HUDEP-2 (cell line): ENCODE measurements at regions not wholly inside any gene's neighbourhood (a gene's known extent, or its start where the extent isn't known, plus 50 kb on each side); places are given as distances from the start of the nearest gene placed in this dataset.

Experiments
- DNase-seq, 76 experiments: peaks; one replicate each; lab custom pipeline; 2025; ENCODE audit not compliant: unreplicated experiment in 76 of 76; lab: John Stamatoyannopoulos, UW

DNA sequence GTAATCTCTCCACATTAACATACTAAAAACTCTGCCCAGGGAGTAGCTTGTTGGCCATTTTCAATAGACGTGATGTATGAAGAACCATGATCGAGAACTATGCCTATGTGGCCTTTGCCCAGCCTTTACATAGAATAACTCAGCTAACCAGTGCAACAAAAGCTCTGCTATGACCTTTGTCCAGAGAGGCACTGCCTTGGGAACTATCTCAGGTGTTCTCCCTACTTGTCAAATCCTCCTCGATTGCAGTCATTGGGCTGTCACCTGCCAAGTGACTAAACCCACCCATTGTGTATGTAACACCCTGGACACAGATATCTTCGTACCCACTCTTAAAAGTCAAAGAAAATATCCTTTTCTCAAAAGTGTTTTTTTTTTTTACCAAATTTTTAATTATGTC, 610.3 kb upstream of the GALNTL6 start:
- DNase-seq = no peak

DNA sequence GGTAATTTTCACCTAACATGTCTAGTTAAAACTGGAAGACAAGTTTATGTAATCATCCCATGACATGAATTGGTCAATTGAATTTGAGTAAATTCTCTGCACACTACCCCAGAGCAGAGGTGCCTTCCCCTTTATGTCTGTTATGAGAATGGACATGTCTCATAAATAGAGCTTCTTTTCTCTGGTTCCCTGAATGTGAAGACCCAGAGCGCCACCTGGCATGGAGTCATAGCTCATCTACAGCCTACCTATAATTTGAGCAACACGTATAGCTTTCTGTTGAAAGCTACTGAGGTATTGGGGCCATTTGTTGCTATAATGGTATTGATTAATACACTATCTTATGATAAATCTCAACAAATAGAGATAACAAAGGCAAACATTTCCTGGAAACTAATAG, 626.5 kb upstream of the GALNTL6 start:
- no peak for DNase-seq

DNA sequence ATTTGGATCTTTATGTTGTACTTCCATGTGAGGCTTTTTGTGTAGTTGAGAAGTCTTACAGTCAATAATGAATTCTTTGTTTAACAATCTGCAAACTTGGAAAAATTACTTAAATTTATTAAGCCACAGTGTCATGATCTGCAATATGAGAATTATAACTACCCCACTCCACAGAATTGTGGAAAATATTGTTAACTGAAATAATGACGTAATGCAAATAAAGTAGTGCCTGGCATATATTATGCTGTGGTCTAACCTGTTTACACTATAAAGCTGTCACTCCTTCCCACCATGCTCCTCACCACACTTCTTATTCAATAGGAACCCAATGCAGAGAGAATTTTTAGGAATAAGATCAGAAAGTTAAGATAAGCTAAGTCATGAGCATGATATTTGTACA, 632.1 kb upstream of the GALNTL6 start:
- DNase-seq = no peak

DNA sequence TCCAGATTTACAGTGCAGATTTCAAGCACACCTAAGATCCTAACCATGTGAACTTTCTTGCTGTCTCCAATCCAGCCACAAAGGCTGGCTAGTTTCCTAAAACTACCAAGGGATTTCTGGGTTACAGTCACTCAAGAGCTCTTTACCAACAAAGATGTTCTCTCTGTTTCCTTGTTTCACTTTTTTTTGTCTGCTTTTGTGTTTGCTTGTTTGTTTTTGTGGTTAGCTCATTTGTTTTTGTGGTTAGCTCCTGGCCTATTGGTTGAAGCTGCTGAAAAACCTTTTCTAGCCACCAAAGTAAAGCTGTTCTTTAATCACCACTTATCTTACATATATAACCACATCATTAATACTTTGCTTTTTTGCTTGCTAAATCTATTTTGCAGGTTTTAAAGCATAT, 642.5 kb upstream of the GALNTL6 start:
- no peak for DNase-seq

DNA sequence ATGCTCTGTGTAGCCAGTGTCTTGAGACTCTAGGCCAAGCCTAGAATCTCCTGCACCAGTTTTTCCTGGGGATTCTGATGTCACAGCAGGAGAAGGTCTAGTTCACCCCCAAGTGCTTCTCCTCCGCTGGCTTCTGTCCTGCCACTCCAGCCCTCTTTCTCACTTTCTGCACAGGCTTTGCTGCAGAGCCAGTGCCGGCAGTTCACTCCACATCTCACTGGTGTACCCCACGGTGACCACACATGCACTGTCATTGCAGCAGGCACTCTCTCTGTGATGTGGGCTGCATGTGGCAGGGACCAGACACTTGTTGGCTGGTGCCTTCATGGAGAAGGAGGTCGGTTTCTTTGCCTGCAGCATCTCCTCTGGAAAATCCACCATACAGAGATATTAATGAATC, 643.8 kb upstream of the GALNTL6 start:
- no peak for DNase-seq

DNA sequence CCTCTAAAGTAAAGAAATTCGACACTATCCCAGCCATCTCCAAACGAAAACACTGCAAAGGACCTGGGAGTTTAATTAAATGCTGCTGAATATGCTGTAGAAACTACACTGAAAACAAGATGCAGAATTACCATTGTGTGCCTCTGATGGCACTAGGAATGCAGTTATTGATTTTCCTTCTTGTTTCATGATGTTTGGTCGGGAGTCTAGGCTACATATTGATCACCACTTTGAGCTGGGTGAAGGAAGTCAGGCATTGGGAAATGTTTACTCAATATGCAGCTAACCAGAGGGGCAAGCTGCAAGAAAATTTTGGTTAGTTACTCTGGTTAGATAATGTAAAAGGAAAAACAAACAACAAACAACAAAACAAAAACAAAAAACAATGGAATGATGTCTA, 650.7 kb upstream of the GALNTL6 start:
- DNase-seq = no peak

DNA sequence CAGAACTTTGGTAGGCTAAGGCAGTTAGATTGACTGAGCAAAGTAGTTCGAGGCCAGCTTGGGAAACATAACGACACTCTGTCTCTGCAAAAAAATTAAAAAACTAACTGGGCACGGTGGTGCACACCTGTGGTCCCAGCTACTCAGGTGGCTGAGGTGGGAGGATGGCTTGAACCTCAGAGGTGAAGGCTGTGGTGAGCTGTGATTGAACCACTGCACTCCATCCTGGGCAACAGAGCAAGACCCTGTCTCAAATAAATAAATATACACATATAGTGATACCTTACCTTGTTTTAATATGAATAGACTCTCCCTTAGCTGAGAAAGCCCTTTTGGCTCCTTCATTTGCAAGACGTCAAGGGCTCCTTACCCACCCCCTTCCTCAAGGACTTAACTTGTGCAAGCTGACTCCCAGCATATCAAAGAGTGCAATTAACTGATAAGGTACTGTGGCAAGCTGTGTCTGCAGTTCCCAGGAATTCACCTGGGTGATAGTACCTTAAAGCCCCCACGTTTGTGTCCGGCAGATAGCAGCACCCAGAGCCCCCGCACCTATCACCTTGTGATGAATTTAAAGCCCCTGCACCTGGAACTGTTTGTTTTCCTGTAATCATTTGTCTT, 655.6 kb upstream of the GALNTL6 start:
- DNase-seq = no peak

DNA sequence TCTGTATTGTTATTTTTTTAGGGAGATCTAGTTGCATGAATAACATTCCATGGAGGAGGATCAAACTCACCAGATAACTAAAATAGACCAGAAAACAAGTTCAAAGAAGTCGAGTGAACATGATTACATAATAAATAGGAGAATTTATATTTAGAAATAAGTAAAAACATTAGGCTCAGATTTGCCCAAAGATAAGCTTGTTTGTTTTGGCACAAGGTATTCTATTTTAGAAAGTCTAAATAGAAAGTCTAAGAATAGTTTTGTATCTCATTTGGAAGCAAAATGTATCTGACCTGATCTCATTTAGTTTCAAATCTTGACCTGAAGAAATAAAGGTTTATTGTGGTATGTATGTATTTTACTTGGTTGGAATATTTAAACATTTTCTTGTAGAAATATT, 670.6 kb upstream of the GALNTL6 start:
- no peak for DNase-seq

DNA sequence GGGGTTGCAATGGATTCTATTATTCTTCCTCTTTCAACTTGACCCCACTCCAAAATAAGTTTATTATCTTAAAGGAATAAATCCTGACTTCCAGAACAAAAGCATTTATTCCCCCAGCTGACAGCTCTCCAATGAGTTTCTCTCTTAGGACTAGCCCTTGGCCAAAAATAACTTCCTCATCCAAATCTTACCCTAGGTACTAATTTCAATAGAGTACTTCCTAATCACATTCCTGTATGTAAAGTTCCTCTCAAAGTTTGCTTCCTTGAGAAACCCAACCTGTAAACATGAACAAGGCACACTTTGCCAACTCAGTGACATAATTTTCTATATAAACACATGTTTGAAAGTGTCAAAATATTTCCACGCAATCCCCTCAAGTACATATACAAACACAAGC, 671.2 kb upstream of the GALNTL6 start:
- DNase-seq = no peak

DNA sequence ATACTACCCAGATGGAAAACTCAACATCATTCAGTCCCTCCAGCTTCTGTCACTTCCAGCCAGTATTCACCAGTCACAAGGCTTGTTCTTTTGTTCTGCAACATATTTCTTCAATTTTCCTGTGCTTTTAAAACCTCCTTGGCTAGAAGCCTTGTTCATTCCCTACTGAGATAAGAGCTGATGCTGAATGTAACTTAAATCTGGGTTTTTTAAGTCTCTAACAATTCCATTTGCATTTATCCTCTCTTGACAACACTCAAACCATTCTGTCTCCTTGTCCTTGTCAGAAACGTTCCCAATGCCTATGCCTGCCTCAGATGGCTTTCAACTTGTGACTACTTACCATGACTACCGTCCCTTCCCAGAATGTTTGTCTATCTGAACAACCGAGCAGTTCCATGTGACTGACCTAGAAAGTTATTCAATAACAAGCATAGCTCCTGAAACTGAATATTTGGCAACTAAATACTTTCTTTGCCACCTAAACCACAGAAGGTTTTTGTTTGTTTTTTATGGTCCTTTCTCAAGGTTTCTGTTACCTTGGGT, 682.9 kb upstream of the GALNTL6 start:
- no peak for DNase-seq

DNA sequence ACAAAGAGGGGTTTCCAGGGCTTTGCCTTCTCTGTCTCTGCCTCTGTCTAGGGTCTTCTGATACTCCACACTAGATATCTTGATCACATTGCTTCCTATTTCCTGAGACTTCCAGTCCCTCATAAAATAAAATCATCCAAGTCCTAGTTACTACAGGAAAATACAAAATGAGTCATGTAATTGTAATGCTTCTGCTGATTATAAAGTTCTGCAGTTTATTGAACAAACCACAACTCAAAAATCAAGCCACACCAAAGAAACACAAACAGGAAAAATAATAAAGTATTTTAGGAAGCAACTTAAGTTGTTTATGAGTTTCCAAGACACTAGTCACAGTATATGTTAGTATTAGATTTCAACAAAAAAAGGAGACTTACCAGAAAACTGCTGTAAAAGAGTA, 695.1 kb upstream of the GALNTL6 start:
- DNase-seq = no peak

DNA sequence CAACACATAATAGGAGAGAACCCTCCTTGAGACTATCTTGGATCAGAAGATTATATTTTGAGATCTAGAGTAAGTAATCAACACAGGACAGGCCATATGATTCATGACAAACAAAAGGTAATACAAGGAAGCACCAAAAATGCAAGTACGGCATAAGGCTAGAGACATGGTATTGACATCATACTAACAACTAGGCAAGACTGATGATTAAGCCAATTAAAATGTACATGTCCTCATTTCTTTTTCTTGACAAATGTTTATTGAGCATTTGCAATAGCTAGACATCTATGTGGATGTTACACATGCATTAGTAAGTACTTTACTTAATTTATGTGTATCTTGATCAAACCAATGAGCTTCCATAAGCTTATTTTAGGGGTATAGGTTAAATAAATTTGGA, 695.7 kb upstream of the GALNTL6 start:
- no peak for DNase-seq

DNA sequence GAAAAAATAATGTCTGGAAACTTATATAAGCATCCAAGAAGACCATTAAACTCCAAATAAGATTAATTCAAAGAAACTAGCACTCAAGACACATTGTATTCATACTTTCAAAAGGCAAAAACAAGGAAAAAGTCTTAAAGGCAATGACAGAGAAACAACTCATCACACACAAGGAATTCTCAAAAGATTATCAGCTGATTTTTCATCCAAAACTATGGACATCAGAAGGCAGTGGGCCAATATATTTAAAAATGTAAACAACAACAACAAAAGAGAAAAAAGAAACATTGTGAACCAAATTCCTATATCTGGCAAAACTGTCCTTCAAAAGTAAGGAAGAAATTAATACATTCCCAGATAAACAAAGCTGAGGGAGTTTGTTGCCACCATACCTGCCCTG, 711.4 kb upstream of the GALNTL6 start:
- DNase-seq = no peak

DNA sequence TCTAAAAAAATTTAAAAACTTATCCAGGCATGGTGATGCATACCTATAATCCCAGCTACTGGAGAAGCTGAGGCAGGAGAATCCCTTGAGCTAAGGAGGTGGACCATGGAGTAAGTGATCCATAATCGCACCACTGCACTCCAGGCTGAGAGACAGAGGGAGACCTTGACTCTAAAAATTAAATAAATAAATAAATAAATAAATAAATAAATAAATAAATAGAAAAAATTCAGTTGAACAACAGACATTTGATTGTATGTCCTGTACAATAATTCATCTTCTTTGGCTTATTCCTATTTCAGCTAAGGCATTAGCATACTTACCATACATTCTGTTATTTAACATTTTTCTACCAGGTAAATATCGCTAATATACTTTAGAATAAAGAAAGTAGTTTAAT, 726.1 kb upstream of the GALNTL6 start:
- DNase-seq = no peak

DNA sequence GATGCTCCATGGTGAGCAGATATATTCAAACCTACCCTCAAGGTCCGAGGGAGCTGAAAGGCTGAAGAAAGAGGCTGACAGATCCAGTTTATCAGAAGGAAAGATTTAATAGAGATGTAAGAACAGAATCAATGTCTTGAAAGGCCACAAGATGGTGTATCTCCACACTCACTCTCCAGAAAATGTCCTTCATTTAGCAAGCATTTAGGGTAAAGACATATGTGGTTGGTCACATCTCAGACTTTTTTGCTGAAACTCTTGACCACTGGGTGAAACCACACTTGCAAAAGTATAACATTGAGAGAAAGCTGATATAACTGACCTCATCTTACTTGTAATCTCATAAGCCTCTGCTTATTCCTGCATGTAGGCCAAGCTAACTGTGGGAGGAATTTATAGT, 745.8 kb upstream of the GALNTL6 start:
- DNase-seq = no peak

DNA sequence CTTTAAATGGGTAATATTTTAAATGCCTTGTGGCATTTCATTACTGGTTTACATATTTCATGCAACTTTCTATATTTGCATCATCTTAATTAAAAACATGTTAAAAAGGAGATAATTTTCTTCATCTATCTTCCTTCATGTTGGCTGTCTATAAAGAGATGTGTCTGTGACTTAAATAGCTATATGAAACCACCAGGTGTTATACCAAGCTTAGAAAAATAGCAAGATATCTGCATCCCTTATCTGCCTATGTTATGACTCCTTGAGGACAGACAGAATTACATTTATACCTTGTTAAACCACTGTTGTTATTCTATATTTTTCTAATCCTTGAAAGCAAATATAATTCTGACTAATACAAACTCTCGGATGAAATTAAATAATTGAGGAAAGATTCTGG, 763.8 kb upstream of the GALNTL6 start:
- DNase-seq = no peak

DNA sequence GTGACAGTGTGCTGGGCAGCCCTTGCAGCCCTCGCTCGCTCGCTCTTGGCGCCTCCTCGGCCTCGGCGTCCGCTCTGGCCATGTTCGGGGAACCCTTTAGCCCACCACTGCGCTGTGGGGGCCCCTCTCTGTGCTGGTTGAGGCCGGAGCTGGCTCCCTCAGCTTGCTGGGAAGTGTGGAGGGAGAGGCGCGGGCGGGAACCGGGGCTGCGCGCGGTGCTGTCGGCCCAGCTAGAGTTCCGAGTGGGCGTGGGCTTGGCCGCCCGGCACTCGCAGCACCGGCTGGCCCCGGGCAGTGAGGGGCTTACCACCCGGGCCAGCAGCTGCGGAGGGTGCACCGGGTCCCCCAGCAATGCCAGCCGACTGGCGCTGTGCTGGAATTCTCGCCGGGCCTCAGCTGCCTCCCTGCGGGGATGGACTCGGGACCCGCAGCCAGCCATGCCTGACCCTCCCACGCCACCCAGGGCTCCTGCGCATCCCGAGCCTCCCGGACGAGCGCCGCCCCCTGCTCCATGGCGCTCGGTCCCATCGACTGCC, 770.1 kb upstream of the GALNTL6 start:
- no peak for DNase-seq

DNA sequence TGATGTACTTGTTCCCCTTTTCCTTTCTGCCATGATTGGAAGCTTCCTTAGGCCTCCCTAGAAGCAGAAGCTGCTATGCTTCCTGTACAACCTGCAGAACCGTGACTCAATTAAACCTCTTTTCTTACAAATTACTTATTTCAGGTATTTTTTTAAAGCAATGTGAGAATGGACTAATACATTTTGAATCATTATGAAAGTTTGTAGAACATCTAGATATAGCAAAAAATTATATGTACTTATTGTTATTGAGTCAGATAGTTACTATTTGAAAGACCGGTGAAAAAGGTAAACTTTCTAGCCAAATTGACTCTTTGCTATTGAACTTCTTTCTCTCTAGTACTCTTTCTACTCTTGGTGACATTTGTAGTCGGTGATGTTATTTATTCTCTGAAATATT, 777.3 kb upstream of the GALNTL6 start:
- no peak for DNase-seq

DNA sequence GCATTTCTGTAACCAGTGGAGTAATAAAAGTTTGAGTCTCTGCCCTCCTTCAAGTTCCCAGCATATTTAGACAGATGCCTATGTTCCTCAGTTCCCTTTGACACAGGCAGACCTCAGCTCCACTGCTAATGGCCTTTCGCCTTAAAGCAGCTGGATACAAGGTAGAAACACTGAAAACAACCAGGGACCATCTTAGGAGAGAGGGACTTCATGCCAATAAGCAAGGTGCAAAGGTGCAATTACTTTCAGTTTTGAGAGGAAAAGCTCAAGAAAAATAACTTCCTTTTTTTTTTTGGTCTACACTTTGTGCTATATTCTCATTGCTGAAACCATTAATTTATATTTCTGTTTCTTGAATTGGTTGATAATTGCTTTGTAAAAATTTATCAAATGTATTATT, 781.9 kb upstream of the GALNTL6 start:
- no peak for DNase-seq

DNA sequence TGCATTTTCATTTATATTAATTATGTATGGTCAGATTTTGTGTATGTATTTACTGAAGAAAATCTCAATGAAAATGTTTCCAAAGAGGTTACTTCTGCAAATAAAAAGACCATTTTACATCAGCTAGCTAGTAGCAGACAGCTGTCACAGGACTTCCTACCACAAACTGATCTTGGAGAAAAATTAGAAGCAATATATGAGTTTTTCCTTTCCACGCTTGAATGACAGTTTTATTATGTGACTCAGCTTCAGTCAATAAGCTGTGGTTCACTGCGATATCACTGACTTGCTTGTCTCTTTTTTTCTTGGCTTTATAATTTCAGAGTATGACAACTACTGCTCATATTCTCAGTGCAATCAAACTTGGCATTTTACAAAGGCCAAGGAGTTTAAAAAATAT, 787.4 kb upstream of the GALNTL6 start:
- DNase-seq = no peak

DNA sequence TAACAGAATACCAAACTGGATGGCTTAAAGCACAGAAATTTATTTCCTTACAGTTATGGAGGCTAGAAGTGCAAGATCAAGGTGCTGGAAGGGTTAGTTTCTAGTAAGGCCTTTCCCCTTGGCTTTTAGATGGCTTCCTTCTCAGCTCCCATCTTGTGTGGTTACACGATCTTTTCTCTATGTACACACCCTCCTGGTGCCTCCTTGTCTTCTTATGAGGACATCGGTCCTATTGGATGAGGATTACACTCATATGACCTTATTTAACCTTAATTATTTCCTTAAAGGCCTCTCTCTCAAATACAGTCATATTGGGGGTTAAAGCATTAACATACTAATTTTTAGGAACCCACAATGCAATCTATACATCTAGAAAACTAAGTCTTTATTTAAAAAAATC, 787.9 kb upstream of the GALNTL6 start:
- no peak for DNase-seq

DNA sequence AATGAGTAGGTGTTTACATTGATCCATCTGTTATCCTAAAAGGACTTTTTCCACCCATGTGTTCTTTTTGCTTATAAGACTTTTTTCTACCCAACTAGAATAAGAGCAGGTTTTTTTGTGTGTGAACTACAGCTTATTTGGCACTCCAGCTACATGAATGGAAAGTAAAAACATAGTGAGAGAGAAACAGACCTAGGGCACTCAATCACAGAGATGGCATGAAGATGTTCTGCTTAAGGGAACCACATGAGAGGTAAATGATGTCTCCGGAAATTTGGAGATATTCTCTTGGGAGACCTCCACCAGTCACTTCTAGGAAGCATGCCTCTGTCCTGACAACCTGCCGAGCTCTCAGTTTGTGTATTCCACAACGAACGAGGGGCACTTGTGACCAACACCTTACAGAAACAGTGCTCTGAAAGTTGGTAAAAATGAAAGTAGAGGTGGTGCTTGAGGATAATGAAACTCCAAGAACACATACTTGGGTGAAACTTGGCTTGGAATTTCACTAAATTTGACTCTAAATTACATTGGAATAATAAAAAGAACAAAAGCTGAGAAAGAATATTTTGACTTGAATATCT, 788.4 kb upstream of the GALNTL6 start:
- DNase-seq = no peak

DNA sequence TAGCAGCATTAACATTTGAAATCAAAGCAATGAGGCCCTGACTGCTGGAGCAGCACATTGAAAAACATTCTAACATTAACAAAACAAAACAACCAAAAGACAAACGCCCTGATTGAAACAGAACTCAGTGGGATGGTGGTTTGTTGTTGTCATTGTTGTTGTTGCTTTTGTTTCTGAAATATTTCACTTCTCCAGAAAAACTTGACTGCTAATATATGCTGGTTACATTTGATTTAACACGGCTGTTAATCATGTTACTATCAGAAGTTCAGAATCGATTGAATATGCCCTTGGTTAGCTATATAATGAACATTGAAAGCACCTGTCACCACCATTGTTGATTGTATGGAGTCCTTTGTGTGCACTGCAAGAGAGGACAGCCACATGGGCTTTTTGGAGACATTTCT, 790.4 kb upstream of the GALNTL6 start:
- DNase-seq = no peak
